ENCODE measurements at regions not wholly inside any gene's neighbourhood (a gene's known extent, or its start where the extent isn't known, plus 50 kb on each side); places are given as distances from the start of the nearest gene placed in this dataset.

DNA sequence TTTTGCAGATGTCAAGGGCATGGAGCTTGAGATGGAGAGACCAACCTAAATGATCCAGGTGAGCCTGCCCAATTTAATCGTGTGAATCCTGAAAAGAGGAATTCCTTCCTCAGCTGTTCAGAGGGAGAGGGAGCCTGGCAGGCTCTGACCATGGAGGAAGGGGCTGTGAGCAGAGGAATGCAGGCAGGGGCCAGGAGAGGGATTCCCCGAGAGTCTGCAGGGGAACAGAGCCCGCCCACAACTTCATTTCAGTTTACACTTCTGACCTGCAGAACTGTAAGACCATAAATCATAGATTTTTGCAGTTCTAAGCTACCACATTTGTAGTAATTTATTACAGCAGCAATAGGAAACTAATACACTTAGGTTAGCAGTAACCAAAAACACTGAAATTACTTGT is 164.1 kb downstream of the TBXT start:
- ChIA-PET CTCF (no interaction called here), POLR2A (no interaction called here)
- Histone ChIP-seq H3K9me1 (replicated peaks; ENCODE audit: control insufficient read depth, extremely low read depth, insufficient read depth, low read length) (no peaks in the 10 kb centered on the region), H3K4me3 (replicated peaks in 1 of 3; ENCODE audit: insufficient read depth in 1 of 3, low read depth in 1 of 3, low read length in 3 of 3) (no peak overlapping the region), H3K79me2 (ENCODE audit: control insufficient read depth, insufficient read depth, low read length) (no peaks in the 10 kb centered on the region), H3K9ac (replicated peaks; ENCODE audit: extremely low read depth, insufficient read depth, low read length) (no peak overlapping the region), H3K27me3 (ENCODE audit: control insufficient read depth in 2 of 2, insufficient read depth in 2 of 2, low read length in 2 of 2) (peaks cover 2 to 6% of the 10 kb centered on the region in 2 experiments), H3K36me3 (ENCODE audit: control insufficient read depth in 2 of 2, extremely low read depth in 1 of 2, insufficient read depth in 2 of 2, low read length in 2 of 2) (no peaks in the 10 kb centered on the region), H3K9me3 (replicated peaks; ENCODE audit: control insufficient read depth, insufficient read depth, low read length) (no peaks in the 10 kb centered on the region), H2AFZ (ENCODE audit: low read depth, low read length) (no peak overlapping the region), H4K20me1 (replicated peaks; ENCODE audit: control insufficient read depth, extremely low read depth, insufficient read depth, low read length) (no peaks in the 10 kb centered on the region), H3K27ac (ENCODE audit: insufficient read depth, low read depth, low read length) (no peak overlapping the region), H3K4me2 (ENCODE audit: insufficient read depth, low read length) (no peak overlapping the region), H3K4me1 (ENCODE audit: control insufficient read depth, extremely low read depth, insufficient read depth, low read length) (no peaks in the 10 kb centered on the region)
- DNase-seq (ENCODE audit: low read depth, low spot score) (no peak), FAIRE-seq (no peak)
- no peak for TF ChIP-seq MYC (IDR thresholded peaks at IDR 0.05; ENCODE audit: low read depth, low read length)
- TF ChIP-seq EZH2 (IDR thresholded peaks at IDR 0.05; ENCODE audit: borderline replicate concordance, low read depth, low read length, severe bottlenecking): no peak
- TF ChIP-seq POLR2AphosphoS5 (IDR thresholded peaks at IDR 0.05; ENCODE audit: insufficient read depth, low read depth, low read length): no peak
- no peak for TF ChIP-seq POLR2A (IDR thresholded peaks at IDR 0.05; ENCODE audit: low read depth, low read length)
- TF ChIP-seq GATA2 (IDR thresholded peaks at IDR 0.05; ENCODE audit: insufficient read depth, insufficient read length, low read depth, low read length): no peak
- TF ChIP-seq, protein P1, sequence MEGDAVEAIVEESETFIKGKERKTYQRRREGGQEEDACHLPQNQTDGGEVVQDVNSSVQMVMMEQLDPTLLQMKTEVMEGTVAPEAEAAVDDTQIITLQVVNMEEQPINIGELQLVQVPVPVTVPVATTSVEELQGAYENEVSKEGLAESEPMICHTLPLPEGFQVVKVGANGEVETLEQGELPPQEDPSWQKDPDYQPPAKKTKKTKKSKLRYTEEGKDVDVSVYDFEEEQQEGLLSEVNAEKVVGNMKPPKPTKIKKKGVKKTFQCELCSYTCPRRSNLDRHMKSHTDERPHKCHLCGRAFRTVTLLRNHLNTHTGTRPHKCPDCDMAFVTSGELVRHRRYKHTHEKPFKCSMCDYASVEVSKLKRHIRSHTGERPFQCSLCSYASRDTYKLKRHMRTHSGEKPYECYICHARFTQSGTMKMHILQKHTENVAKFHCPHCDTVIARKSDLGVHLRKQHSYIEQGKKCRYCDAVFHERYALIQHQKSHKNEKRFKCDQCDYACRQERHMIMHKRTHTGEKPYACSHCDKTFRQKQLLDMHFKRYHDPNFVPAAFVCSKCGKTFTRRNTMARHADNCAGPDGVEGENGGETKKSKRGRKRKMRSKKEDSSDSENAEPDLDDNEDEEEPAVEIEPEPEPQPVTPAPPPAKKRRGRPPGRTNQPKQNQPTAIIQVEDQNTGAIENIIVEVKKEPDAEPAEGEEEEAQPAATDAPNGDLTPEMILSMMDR (IDR thresholded peaks at IDR 0.05; ENCODE audit: extremely low read depth in 1 of 2, insufficient read depth in 1 of 2, low read depth in 1 of 2, low read length in 2 of 2): no peak
- no peak for TF ChIP-seq FOS (IDR thresholded peaks at IDR 0.05; ENCODE audit: borderline replicate concordance, insufficient read depth, low read length)
- TF ChIP-seq, protein P2, sequence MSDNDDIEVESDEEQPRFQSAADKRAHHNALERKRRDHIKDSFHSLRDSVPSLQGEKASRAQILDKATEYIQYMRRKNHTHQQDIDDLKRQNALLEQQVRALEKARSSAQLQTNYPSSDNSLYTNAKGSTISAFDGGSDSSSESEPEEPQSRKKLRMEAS (IDR thresholded peaks at IDR 0.05; ENCODE audit: insufficient read depth, insufficient read length): no peak
- no peak for TF ChIP-seq JUN (IDR thresholded peaks at IDR 0.05; ENCODE audit: borderline replicate concordance, insufficient read depth, insufficient read length, low read depth)
- BruUV-seq (replicated peaks): no TSS peak
- intact Hi-C loops (cut with micrococcal nuclease): no loop called here
- dilution Hi-C loops (cut with MboI; ENCODE audit: extremely low pct_ligation_motif_present, low sequenced_read_pairs): no loop called here

Data from endothelial cell of umbilical vein (primary cell).